RWPE1 (cell line): ENCODE measurements at regions not wholly inside any gene's neighbourhood (a gene's known extent, or its start where the extent isn't known, plus 50 kb on each side); places are given as distances from the start of the nearest gene placed in this dataset.
"Not testable (repeated sequence)": the region's sequence is repeated elsewhere in the genome, so short reads cannot be mapped to it uniquely, and the experiment has no call there.

Source experiments
- CTCF ChIA-PET: fragments of 350-600 bp; sonication (Branson Sonifier 250); formaldehyde crosslinking; extraction: SDS; loops from one replicate; lab custom pipeline; 2021; lab: Yijun Ruan, JAX
- POLR2A ChIA-PET: fragments of 400-600 bp; formaldehyde crosslinking; extraction: SDS; loops from one replicate; lab custom pipeline; 2020; ENCODE audit warnings: antibody characterized with exemption; ENCODE audit not compliant: low non-redundant PET; lab: Yijun Ruan, JAX
- DNase-seq: peaks from one replicate; pipeline ENCODE4 v3.0.0; 2012; ENCODE audit warnings: low spot score
- H3K27ac ChIP-seq: fragments of 450-650 bp; 2 replicates; pipeline ENCODE4 v1.5.1; 2017
- CTCF ChIP-seq: fragments of 450-650 bp; conservative IDR thresholded peaks from 2 replicates; pipeline ENCODE4 v1.5.1; 2017; ENCODE audit warnings: low read depth, mild to moderate bottlenecking

GRCh38 chr14:82657186-82657675, 1123.6 kb upstream of the SEL1L start:
- DNase-seq: no peak
- CTCF ChIA-PET: no interaction called here
- no peak for TF ChIP-seq CTCF
- POLR2A ChIA-PET: no interaction called here
- H3K27ac ChIP-seq: no peak overlapping the region

GRCh38 chr14:82661258-82661657, 1127.6 kb upstream of the SEL1L start:
- no peak for TF ChIP-seq CTCF
- H3K27ac ChIP-seq: no peak overlapping the region
- DNase-seq: no peak
- ChIA-PET POLR2A (no interaction called here), CTCF (no interaction called here)

GRCh38 chr14:82667006-82667405, 1133.4 kb upstream of the SEL1L start:
- DNase-seq: no peak
- CTCF ChIA-PET: no interaction called here
- POLR2A ChIA-PET: no interaction called here
- H3K27ac ChIP-seq: no peak overlapping the region
- no peak for TF ChIP-seq CTCF

- POLR2A ChIA-PET: no interaction called here
- CTCF ChIA-PET: no interaction called here
- DNase-seq: no peak
- no peak for TF ChIP-seq CTCF
- H3K27ac ChIP-seq: no peak overlapping the region
Observed at GRCh38 chr14:82667501-82667900, 1133.8 kb upstream of the SEL1L start.

GRCh38 chr14:82676403-82676802, 1142.8 kb upstream of the SEL1L start:
- H3K27ac ChIP-seq: no peak overlapping the region
- no peak for TF ChIP-seq CTCF
- CTCF ChIA-PET: no interaction called here
- no peak for DNase-seq
- POLR2A ChIA-PET: no interaction called here

GRCh38 chr14:82689948-82690347, 1156.3 kb upstream of the SEL1L start:
- CTCF ChIA-PET: interaction anchor here (0.6 kb wide), 2 partner anchors 19 to 1149 kb away, joined by 3 to 6 read pairs; no protein-coding TSS in a partner anchor

GRCh38 chr14:82691191-82691590, 1157.5 kb upstream of the SEL1L start:
- H3K27ac ChIP-seq, POLR2A ChIA-PET, CTCF ChIA-PET, DNase-seq: not testable (repeated sequence)

More at GRCh38 chr14:82689948-82690347, 1156.3 kb upstream of the SEL1L start:
- POLR2A ChIA-PET: no interaction called here
- TF ChIP-seq CTCF: no peak
- H3K27ac ChIP-seq: no peak overlapping the region
- DNase-seq: no peak
